GM23338 (cell line): ENCODE measurements at regions not wholly inside any gene's neighbourhood (a gene's known extent, or its start where the extent isn't known, plus 50 kb on each side); places are given as distances from the start of the nearest gene placed in this dataset.

Experiments
- ATAC-seq: fragments of 200-7000 bp; cut with Tn5 transposase; 3 replicates; pipeline ENCODE4 v1.9.1; 2020
- DNase-seq: peaks from one replicate; pipeline ENCODE4 v3.0.0-alpha.2; 2015; ENCODE audit warnings: low spot score
- H2AFZ ChIP-seq: fragments of 200-600 bp; sonication (generic); 2 replicates; pipeline ENCODE4 v1.8.0; 2016; ENCODE audit warnings: antibody characterized with exemption, mild to moderate bottlenecking, moderate library complexity
- H3F3A ChIP-seq: fragments of 200-600 bp; sonication (generic); replicated peaks from 2 replicates; pipeline ENCODE4 v1.8.0; 2017; ENCODE audit warnings: antibody characterized with exemption, mixed run types, low read depth
- H3K27ac ChIP-seq: fragments of 200-600 bp; sonication (generic); 2 replicates; pipeline ENCODE4 v1.6.1; 2016; ENCODE audit warnings: low read depth
- H3K27me3 ChIP-seq: fragments of 200-600 bp; sonication (generic); 2 replicates; pipeline ENCODE4 v1.8.0; 2016; ENCODE audit warnings: mild to moderate bottlenecking, mixed run types, moderate library complexity; ENCODE audit not compliant: insufficient read depth
- H3K36me3 ChIP-seq: fragments of 200-600 bp; sonication (generic); 2 replicates; pipeline ENCODE4 v1.8.0; 2016; ENCODE audit warnings: mild to moderate bottlenecking; ENCODE audit not compliant: insufficient read depth
- H3K4me1 ChIP-seq: fragments of 200-600 bp; sonication (generic); 2 replicates; pipeline ENCODE4 v1.8.0; 2016; ENCODE audit warnings: mild to moderate bottlenecking, moderate library complexity; ENCODE audit not compliant: insufficient read depth
- H3K4me2 ChIP-seq: fragments of 200-600 bp; sonication (generic); 2 replicates; pipeline ENCODE4 v1.7.1; 2017; ENCODE audit warnings: mixed run types
- H3K4me3 ChIP-seq: fragments of 200-600 bp; sonication (generic); 2 replicates; pipeline ENCODE4 v1.6.1; 2016; ENCODE audit warnings: mixed run types
- H3K79me2 ChIP-seq: fragments of 200-600 bp; sonication (generic); replicated peaks from 2 replicates; pipeline ENCODE4 v1.8.0; 2017; ENCODE audit warnings: mild to moderate bottlenecking; ENCODE audit not compliant: insufficient read depth
- H3K9me2 ChIP-seq: fragments of 200-600 bp; sonication (generic); 2 replicates; pipeline ENCODE4 v1.8.0; 2017; ENCODE audit not compliant: insufficient read depth
- H4K20me1 ChIP-seq: fragments of 200-600 bp; sonication (generic); replicated peaks from 2 replicates; pipeline ENCODE4 v1.8.0; 2017; ENCODE audit warnings: mild to moderate bottlenecking; ENCODE audit not compliant: insufficient read depth
- H3K27ac Mint-ChIP-seq: 2 replicates; pipeline ENCODE4 v1.8.0; 2020; ENCODE audit warnings: inconsistent platforms, mild to moderate bottlenecking, moderate library complexity, mixed read lengths
- H3K27me3 Mint-ChIP-seq: 3 replicates; pipeline ENCODE4 v1.8.0; 2022; ENCODE audit warnings: low read depth, mild to moderate bottlenecking, moderate library complexity, mixed read lengths, inconsistent platforms; ENCODE audit not compliant: insufficient read depth, poor library complexity
- H3K36me3 Mint-ChIP-seq: 3 replicates; pipeline ENCODE4 v1.8.0; 2021; ENCODE audit warnings: low read depth, mild to moderate bottlenecking, inconsistent platforms, moderate library complexity, mixed read lengths
- H3K4me1 Mint-ChIP-seq: 3 replicates; pipeline ENCODE4 v1.8.0; 2020; ENCODE audit warnings: mild to moderate bottlenecking, inconsistent platforms, mixed read lengths
- H3K4me3 Mint-ChIP-seq: 3 replicates; pipeline ENCODE4 v1.8.0; 2021; ENCODE audit warnings: moderate library complexity, mild to moderate bottlenecking, inconsistent platforms, mixed read lengths
- H3K9me3 Mint-ChIP-seq: 3 replicates; pipeline ENCODE4 v1.8.0; 2020; ENCODE audit warnings: moderate library complexity, mild to moderate bottlenecking, inconsistent platforms, mixed read lengths
- CREB1 ChIP-seq: fragments of 250-450 bp; sonication (Bioruptor Pico); IDR thresholded peaks from 2 replicates; pipeline ENCODE4 v1.5.0; 2020; ENCODE audit warnings: low read depth, mild to moderate bottlenecking, moderate library complexity
- CTCF ChIP-seq, 2 experiments: fragments of 200-600 bp in 1 of 2; sonication (generic) in 1 of 2; conservative IDR thresholded peaks; 2 replicates each; pipeline versions ENCODE4 v1.5.1 to v1.6.1; 2016 to 2017; ENCODE audit warnings: antibody characterized with exemption in 2 of 2, low read depth in 2 of 2, mild to moderate bottlenecking in 2 of 2, moderate library complexity in 1 of 2
- ETS1 ChIP-seq: IDR thresholded peaks from 2 replicates; pipeline ENCODE4 v1.6.1; 2016; ENCODE audit warnings: antibody characterized with exemption
- EZH2 ChIP-seq: fragments of 200-600 bp; sonication (generic); IDR thresholded peaks from one replicate; pipeline ENCODE4 v1.8.0; 2017; ENCODE audit warnings: antibody characterized with exemption, mild to moderate bottlenecking, low read depth; ENCODE audit not compliant: unreplicated experiment
- EZH2phosphoT487 ChIP-seq: fragments of 200-600 bp; sonication (generic); IDR thresholded peaks from one replicate; pipeline ENCODE4 v1.8.1; 2018; ENCODE audit warnings: antibody characterized with exemption; ENCODE audit not compliant: unreplicated experiment
- JUNB ChIP-seq: IDR thresholded peaks from one replicate; pipeline ENCODE4 v1.6.1; 2016; ENCODE audit warnings: antibody characterized with exemption; ENCODE audit not compliant: unreplicated experiment
- POLR2AphosphoS5 ChIP-seq: IDR thresholded peaks from 2 replicates; pipeline ENCODE4 v1.6.1; 2016; ENCODE audit warnings: antibody characterized with exemption, low read depth
- STAT1 ChIP-seq: IDR thresholded peaks from one replicate; pipeline ENCODE4 v1.6.1; 2016; ENCODE audit warnings: antibody characterized with exemption; ENCODE audit not compliant: unreplicated experiment
- ZNF331 ChIP-seq: fragments of 250-450 bp; sonication (Bioruptor Pico); IDR thresholded peaks from 2 replicates; pipeline ENCODE4 v1.5.0; 2020; ENCODE audit warnings: low read depth, mild to moderate bottlenecking, moderate library complexity
- ZNF462 ChIP-seq: fragments of 250-450 bp; sonication (Bioruptor Pico); IDR thresholded peaks from 2 replicates; pipeline ENCODE4 v1.5.0; 2020; ENCODE audit warnings: mild to moderate bottlenecking, moderate library complexity

- TF ChIP-seq CTCF (conservative IDR thresholded peaks at IDR 0.05; ENCODE audit: low read depth in 2 of 2) = no peak
Observed at GRCh38 chr9:81477669-81478068, 211.7 kb downstream of the TLE1 start (continued).

- no peak for DNase-seq
- no peaks in the 10 kb centered on the region for H3K36me3 Mint-ChIP-seq
- H3K4me3 Mint-ChIP-seq = no peak overlapping the region
- H3K9me3 Mint-ChIP-seq = no peaks in the 10 kb centered on the region
- no peak overlapping the region for H3K27ac ChIP-seq
- no peak overlapping the region for H3K4me3 ChIP-seq
- no peak for ATAC-seq
- H3K27ac Mint-ChIP-seq = no peak overlapping the region
- H3K4me1 ChIP-seq = no peaks in the 10 kb centered on the region
- no peaks in the 10 kb centered on the region for H4K20me1 ChIP-seq
- H3K79me2 ChIP-seq = no peaks in the 10 kb centered on the region
- no peaks in the 10 kb centered on the region for H3K36me3 ChIP-seq
- H3K4me2 ChIP-seq = no peak overlapping the region
- no peaks in the 10 kb centered on the region for H3K27me3 ChIP-seq
- no peaks in the 10 kb centered on the region for H3K27me3 Mint-ChIP-seq
- H2AFZ ChIP-seq = no peak overlapping the region
- no peaks in the 10 kb centered on the region for H3F3A ChIP-seq
- H3K9me2 ChIP-seq = peaks cover 3% of the 10 kb centered on the region; the same call in 1 of the 2 replicates
- H3K4me1 Mint-ChIP-seq = peaks cover 5% of the 10 kb centered on the region; the same call in 2 of the 3 replicates
- TF ChIP-seq EZH2phosphoT487 (no peak), STAT1 (no peak), EZH2 (no peak), CTCF (conservative IDR thresholded peaks at IDR 0.05; ENCODE audit: low read depth in 2 of 2) (no peak), ETS1 (no peak), ZNF331 (no peak), POLR2AphosphoS5 (no peak), ZNF462 (CRISPR knock-in tag) (no peak), JUNB (no peak), CREB1 (CRISPR knock-in tag) (no peak)
Observed at GRCh38 chr9:81476813-81477490, 212.4 kb downstream of the TLE1 start.
